Heart right ventricle (tissue), 16 donors: ENCODE measurements at regions not wholly inside any gene's neighbourhood (a gene's known extent, or its start where the extent isn't known, plus 50 kb on each side); places are given as distances from the start of the nearest gene placed in this dataset.

Experiments used
- ATAC-seq, 8 donors: fragments of 200-7000 bp; cut with Tn5 transposase; one replicate each; pipeline ENCODE4 v1.9.1; 2020; ENCODE audit warnings: mild to moderate bottlenecking in 8 of 8, moderate library complexity in 8 of 8, moderate number of reproducible peaks in 1 of 8
- DNase-seq, 2 donors: peaks; one replicate each; pipeline ENCODE4 v3.0.0-alpha.2; 2020
- H3K27ac ChIP-seq, 10 donors: fragments of 200-600 bp; sonication (generic) in 2 of 10; one replicate each; pipeline versions ENCODE4 v1.5.0 to v1.8.0; 2020 to 2022; ENCODE audit warnings: mild to moderate bottlenecking in 3 of 10
- H3K27me3 ChIP-seq, 7 donors: fragments of 200-600 bp; one replicate each; pipeline ENCODE4 v1.8.0; 2021 to 2022; ENCODE audit warnings: mild to moderate bottlenecking in 2 of 7
- H3K36me3 ChIP-seq, 9 donors: fragments of 200-600 bp; sonication (generic) in 1 of 9; one replicate each; pipeline versions ENCODE4 v1.5.0 to v1.8.0; 2020 to 2022; ENCODE audit warnings: mild to moderate bottlenecking in 2 of 9
- H3K4me1 ChIP-seq, 9 donors: fragments of 200-600 bp; sonication (generic) in 1 of 9; one replicate each; pipeline versions ENCODE4 v1.5.0 to v1.8.0; 2020 to 2022; ENCODE audit warnings: mild to moderate bottlenecking in 4 of 9
- H3K4me3 ChIP-seq, 10 donors: fragments of 200-600 bp; sonication (generic) in 2 of 10; one replicate each; pipeline versions ENCODE4 v1.5.0 to v1.8.0; 2020 to 2022; ENCODE audit warnings: mild to moderate bottlenecking in 7 of 10, moderate library complexity in 2 of 10
- H3K9me3 ChIP-seq, 11 donors: fragments of 200-600 bp in 10 of 11; sonication (generic) in 2 of 11; one replicate each; pipeline versions ENCODE4 v1.5.0 to v1.8.0; 2013 to 2022; ENCODE audit warnings: mild to moderate bottlenecking in 2 of 11, control low read depth in 1 of 11, moderate library complexity in 1 of 11
- CTCF ChIP-seq, 9 donors: fragments of 200-600 bp; sonication (generic) in 2 of 9; IDR thresholded peaks; one replicate each; pipeline versions ENCODE4 v1.5.0 to v1.8.0; 2021 to 2022; ENCODE audit warnings: antibody characterized with exemption in 9 of 9, mild to moderate bottlenecking in 5 of 9, moderate library complexity in 1 of 9
- WGBS, 2 donors: extraction: QIAGEN DNeasy Blood & Tissue Kit; methylation state at CpG; one replicate each; pipeline ENCODE4 v1.1.7; 2013; ENCODE audit warnings: inconsistent platforms in 1 of 2; 5-methylcytosine and 5-hydroxymethylcytosine counted together
- intact Hi-C, 10 donors: fragments of 100-400 bp; cut with DNase I; formaldehyde crosslinking; loops; one replicate each; pipeline versions ENCODE4 v1.11.1 to v1.14.2; 2022
- donor health status: Arrhythmogenic right ventricular cardiomyopathy.
- donor health status: ischemic (EF 13 %, LVEDD 7.1; RV severe dilation, severe dysfunction).
- donor health status: healthy with polysubstance abuse.
- donor health status: DM: no; HTN: yes; CAD: no.
- donor health status: DM: no; HTN: no; CAD: no.
- donor health status: ischemic (EF 25% LVEDD 6.9; RV normal size, moderate dysfunction).
- donor health status: ischemic (EF 25% LVEDD 5.7; RV mildly dilated, moderate dysfunction).
- donor health status: healthy.
- donor health status: DM: yes; HTN: yes; CAD: no.
- donor health status: Ischemic cardiomyopathy.
- donor health status: ischemic (EF 35%, LVEDD 5.7; RV mildly dilated, moderate dysfunction).
- donor health status: nonischemic (EF 11% LVEDD 7.7; RV severe dilation, severe dysfunction).
- donor health status: DM: yes; HTN: yes; CAD: no.
- donor health status: PGD.
- donor health status: ischemic (EF 29% LVEDD 5.4; RV normal size, mild dysfunction).
- donor health status: nonischemic (EF 23%, LVEDD 6.1; RV moderate dilation, normal function).

- intact Hi-C loops = no loop called here
- Histone ChIP-seq H3K36me3 (no peaks in the 10 kb centered on the region), H3K9me3 (peaks cover 0 to 4% (median 0%) of the 10 kb centered on the region in 11 donors), H3K4me3 (no peak overlapping the region), H3K27me3 (no peaks in the 10 kb centered on the region), H3K4me1 (no peaks in the 10 kb centered on the region), H3K27ac (no peak overlapping the region)
- WGBS, 2 donors = 81 to 86% methylated on average over 3 of the region's 3 CpGs
- ATAC-seq (no peak), DNase-seq (no peak)
- TF ChIP-seq CTCF (IDR thresholded peaks at IDR 0.05) = no peak
Measured at GRCh38 chr4:96164814-96165351, 325.0 kb downstream of the PDHA2 start.

- TF ChIP-seq CTCF (IDR thresholded peaks at IDR 0.05) = no peak
- ATAC-seq (no peak), DNase-seq (no peak)
- Histone ChIP-seq H3K9me3 (peaks cover 0 to 8% (median 0%) of the 10 kb centered on the region in 11 donors), H3K27me3 (no peaks in the 10 kb centered on the region), H3K4me3 (no peak overlapping the region), H3K4me1 (no peaks in the 10 kb centered on the region), H3K27ac (no peak overlapping the region), H3K36me3 (no peaks in the 10 kb centered on the region)
- intact Hi-C loops = no loop called here
Measured at GRCh38 chr4:96166806-96167205, 326.9 kb downstream of the PDHA2 start.

GRCh38 chr4:96170198-96170597 is 330.3 kb downstream of the PDHA2 start:
- Histone ChIP-seq H3K4me3 (no peak overlapping the region), H3K4me1 (no peaks in the 10 kb centered on the region), H3K27ac (no peak overlapping the region), H3K9me3 (peaks cover 0 to 8% (median 0%) of the 10 kb centered on the region in 11 donors), H3K36me3 (no peaks in the 10 kb centered on the region), H3K27me3 (no peaks in the 10 kb centered on the region)
- 96% methylated on average over 14 of the region's 14 CpGs for WGBS, 2 donors
- peak in 1 of 9 donors; percentile 5 for TF ChIP-seq CTCF (IDR thresholded peaks at IDR 0.05)
- no peak for DNase-seq
- no peak for ATAC-seq
- intact Hi-C loops = no loop called here

GRCh38 chr4:96173756-96174155 is 333.9 kb downstream of the PDHA2 start:
- H3K27me3 ChIP-seq = no peaks in the 10 kb centered on the region
- H3K4me3 ChIP-seq = no peak overlapping the region
- 72 to 78% methylated on average over 3 of the region's 3 CpGs for WGBS, 2 donors
- DNase-seq (no peak), ATAC-seq (no peak)
- intact Hi-C loops = no loop called here
- no peaks in the 10 kb centered on the region for H3K4me1 ChIP-seq
- no peak for TF ChIP-seq CTCF (IDR thresholded peaks at IDR 0.05)
- H3K36me3 ChIP-seq = no peaks in the 10 kb centered on the region
- no peak overlapping the region for H3K27ac ChIP-seq
- peaks cover 0 to 6% (median 0%) of the 10 kb centered on the region in 11 donors for H3K9me3 ChIP-seq
